ENCODE measurements at regions not wholly inside any gene's neighbourhood (a gene's known extent, or its start where the extent isn't known, plus 50 kb on each side); places are given as distances from the start of the nearest gene placed in this dataset.
"Not testable (repeated sequence)": the region's sequence is repeated elsewhere in the genome, so short reads cannot be mapped to it uniquely, and the experiment has no call there.

DNA sequence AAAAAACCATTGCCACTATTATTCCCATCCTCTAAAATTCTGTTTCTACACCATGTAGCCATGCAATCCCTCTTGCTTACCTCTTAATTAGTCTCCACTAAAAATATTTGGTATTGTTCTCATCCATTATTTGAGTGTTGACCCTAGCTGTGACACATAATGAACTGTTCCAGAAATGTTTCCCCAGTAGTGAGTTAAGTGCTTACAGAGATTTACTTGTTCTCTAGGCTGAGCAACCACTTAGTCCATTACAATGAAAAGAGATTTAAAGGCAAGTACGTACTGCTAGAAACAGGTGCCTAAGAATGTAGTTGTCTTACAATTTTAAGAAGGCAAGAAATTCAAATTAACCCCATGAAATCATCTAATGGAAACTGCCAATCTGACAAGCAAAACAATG, 112.7 kb upstream of the PTPN13 start:
- DNase-seq, result no peak

DNA sequence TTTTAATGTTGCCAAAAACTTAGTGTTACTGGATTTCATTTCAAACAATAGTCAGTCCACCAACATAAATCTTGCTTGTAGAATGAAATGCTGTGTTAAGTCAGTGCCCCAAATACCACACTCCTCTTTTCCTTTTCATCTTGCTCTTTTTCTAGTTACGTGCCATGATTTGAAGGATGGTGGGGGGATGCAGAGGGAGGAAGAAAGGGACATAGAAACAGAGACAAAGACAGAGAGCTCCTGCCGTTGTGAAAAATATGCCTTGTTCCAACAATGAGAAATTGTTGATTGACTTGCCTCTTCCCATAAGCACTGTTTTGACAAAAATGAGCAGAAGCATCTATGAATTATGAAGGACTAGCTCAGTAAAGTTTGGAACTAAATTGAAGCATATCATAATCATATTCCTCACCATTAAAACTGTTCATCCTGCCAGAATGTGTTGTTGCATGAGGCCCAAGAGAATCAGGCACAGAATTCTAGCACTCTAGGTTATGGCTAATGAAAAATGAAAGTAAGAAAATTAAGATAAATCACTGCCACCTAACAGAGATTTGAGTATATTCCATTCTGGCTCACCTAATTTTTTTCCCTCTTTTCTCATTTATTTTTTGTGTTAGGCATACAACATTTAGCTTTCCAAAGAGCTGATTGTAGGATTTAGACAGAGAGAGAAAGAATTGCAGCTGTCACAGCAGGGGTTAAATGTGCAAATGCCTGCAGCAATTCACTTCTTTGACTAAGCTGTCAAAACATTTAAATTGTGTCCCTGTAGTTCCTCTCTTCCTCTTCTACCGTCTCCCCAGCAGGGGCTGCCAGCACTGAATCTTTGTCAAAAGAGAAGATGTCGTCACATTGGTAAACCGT, 111.6 kb upstream of the PTPN13 start:
- DNase-seq, result peak in 1 of 2 donors; percentile 34

DNA sequence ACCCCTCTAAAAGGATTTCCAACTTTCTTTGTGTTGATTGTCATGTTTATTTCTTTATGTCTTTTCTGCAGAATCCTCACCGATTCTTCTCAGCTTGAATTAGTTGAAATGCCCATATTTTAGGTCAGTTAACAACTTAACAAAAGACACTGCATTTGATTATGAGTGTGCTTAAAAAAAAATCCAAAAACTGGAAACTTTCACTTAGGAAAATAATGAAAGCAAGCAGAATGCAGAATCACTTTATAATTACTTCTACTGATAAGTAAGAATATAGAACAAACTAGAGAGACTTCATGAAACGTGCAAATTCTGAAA, 111.0 kb upstream of the PTPN13 start:
- DNase-seq, result no peak

DNA sequence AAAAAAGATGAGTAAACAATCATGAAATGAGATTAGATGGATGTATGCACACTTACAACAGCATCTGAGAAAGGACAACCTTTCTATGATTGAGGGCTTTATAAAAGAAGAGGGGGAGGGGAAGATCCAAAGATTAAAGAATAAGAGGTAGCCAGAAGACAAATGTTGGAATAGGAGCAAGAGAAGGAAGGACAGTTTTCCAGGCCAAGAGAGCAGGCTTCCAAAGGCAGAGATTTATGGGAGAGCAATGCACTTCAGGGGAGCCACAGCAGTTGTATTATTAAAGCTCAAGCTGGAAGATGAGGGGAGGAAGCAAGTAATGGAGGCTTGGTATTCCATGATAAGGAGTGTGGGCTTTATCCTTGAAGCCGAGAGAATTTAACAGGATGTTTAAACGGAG, 110.3 kb upstream of the PTPN13 start:
- no peak for DNase-seq

DNA sequence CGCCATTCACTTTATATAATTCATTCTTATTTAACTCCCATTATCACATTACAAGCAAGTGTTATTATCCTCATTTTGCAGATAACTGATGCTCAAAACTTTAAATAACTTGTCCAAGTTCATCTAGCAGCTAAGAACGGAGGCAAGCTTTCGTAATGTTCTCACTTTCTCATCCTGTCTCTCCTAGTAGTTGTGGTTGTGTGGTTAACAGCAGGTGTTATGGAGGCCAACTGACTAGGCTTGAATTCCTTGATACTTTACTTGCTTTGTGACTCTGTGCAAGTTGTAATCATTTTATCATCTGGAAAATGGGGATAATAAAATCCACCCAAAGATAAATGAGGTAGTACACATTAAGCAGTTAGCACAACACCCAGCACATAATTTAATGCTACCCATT, 109.9 kb upstream of the PTPN13 start:
- no peak for DNase-seq

DNA sequence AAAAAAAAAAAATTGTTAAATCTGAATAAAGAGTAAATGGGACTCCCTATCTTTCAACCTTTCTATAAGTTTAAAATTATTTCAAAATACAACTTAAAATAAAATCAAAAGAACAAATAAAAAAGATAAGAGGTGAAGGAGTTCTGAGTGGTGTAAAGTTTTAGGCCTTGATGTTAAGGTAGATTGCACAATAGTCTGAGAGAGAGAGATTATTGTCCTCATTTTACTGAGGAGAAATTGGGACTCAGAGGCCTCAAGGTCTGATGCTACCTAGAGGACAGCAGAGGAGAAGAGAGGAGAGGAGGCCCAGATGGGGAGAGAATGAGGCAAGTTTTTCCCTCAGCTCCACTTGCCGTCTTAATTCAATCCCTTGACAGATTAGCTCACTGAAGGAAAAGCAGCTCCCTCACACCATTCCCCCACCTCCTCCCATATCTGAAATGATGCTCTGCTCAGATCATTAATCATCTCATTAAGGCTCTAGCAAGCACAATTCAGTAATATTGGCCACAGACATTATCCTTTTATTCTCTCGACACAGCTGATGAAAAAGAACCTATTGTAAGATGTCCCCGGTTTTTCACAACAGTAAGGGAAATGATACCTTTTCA, 106.3 kb upstream of the PTPN13 start:
- DNase-seq, result no peak

DNA sequence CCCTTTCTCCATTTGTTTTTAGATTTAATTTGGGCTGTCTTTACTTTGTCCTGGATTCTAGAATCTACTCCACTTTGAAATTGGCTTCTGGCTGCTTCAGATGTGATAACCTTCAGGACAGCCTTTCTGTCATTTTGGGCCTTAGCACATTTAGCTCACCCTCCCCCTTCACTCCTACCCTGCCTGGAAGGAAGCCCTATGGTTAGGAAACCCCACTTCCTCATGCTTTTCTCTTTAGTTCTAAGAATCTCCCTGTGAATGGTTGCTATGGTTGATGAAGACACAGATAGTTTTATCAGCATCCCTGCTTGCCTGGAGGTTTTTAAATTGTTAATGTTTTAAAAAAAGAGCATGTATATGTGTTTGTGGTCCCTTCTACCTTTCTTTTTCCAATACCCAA, 100.7 kb upstream of the PTPN13 start:
- DNase-seq, result no peak

DNA sequence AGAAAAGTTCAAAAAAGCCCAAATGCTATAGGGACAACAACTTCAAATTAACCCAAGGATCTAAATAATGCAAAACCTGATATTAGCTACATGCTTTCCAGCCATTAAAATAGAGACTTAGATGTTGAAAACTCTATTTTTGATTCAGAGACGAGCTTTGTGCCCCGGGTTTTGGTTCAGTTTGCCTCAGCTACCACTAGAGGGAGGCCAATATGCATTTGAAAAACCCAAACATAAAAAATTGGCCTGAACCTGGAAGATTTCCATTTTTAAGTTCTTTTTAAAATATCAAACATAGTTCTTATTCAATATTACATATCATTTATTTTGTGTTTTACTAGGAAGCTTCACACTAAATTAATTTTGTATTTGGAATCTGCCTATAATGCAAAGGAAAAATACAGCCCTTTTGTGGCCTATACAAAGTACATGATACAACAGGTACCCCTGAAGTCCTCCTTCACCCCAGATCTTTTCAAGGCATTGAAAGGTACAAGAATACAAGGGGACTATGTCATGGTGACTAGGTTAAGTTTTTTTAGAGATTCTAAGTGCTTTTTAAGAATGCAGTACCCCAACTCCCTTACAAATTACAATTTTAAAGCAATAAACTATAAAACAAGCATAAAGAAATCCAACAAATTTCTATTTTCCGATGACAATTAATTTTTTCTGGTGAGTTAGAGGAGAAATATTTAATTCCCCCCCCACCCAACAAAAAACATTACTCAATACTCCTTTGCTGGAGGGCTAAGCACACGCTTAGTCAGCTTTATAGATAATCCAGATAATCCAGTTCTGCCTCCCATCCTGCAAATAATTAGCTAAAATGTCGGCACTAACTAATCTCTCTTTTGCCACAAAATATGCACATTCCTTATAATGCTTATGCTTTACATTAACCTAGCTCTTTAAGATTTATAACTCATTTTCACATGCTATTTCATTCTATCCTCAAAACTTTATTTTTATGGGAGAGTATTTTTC, 97.7 kb upstream of the PTPN13 start:
- peak; percentile 8 to 55 for DNase-seq

DNA sequence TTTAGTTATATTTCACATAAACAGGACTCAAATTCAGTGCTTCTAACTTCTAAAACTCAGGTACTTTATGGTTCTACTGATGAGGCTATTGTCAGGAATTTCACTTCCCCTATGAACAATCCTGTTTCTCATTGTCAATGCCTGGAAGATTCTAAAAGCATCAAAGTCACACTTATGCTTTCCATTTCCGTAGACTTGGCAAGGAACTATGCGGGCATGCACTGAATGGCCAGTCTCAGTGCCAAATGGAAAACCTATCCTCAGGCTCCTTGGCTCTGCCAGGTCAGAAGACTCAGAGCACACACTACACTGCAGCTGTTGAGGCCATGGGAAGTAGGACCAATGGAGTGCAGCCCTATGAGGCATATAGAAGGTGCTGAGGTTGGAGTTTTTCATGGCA, 97.0 kb upstream of the PTPN13 start:
- peak in 1 of 2 donors; percentile 10 for DNase-seq

DNA sequence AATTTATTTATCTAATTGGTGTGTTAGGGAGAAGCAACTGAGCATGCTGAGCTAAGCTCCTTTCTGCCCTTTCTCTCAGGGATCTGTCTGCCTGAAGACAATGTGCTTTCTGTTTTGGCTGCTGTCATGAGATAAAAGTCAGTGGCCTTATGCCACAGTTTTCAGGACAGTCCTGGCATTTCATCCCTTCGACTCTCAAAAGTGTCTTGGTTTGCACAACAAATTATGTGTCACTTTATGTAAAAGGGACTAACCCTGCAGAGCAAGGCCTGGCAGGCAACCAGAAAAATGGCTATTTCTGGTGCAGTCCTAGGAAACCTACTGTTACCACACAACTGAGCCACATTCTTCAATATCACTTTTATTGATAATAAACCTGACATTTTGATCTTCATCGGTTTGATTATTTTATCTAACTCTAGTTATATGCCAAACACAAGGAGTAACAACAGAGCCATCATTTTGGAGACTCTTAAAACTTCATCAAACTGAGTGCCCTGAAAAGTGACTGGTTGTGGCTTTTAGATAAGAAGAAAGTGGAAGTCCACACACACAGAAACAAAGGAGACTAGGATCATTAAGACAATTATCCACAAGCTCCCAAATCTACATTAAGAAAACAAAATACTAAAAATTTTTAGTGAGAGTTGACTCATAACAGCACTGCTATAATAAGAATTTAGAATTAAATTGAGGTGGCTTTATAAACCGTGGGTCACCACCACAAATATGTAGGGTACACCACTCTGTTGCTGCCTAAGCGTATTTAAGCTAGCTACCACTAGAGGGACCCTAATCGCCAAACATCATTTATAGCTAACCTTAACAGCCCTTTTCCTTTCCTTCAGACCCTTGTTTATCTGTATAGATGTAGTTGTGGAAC, 95.9 kb upstream of the PTPN13 start:
- DNase-seq, result peak; percentile 22 to 86

DNA sequence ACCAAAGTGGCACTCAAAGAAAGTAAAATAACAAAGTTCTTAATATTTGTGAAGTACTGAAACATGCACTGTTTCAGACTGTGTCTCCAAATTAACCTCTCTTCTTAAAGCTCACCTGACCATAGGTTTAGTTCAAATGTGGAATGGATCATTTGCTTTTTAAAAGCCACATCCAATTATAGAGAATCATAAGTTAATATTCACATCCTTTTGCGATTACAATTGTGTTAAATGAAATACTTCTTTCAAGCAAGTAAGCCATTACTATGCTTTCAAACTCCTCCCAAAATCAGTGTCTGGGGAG, 95.3 kb upstream of the PTPN13 start:
- DNase-seq, result no peak

DNA sequence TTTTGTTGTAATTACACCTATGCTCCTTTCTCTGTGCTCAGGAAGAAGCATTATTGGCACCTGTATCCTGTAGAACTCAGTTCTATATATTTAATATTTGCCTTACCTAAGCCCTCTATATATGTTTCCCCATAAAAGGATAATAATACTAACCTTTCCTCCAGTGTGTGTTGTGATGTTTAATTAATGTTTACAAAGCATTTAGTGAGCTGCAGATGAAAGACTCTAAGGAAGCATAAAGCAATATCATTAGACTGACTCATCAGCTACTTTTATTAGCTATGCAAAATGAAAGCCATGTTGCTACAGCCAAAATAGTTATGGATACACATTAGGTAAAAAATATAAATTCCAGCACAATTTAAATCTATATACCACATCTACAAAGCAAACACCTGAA, 93.6 kb upstream of the PTPN13 start:
- DNase-seq, result no peak

DNA sequence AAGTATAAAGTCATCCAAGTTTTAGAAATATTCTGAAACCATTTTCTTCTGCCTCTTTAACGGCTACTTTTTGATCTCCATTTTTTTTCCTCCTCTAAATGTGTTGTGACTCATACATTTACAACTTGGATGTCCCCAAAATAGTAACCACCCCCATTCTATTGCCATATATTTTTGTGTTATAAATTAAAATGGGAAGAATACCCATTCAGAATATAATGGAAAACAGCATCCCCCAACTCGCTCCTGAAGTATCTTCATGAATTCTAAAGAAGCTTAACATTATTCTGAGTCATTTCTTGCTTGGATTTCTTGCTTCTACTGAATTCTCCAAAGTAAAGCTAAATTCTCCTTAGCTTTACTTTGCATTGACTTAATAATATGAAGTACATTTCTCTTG, 92.0 kb upstream of the PTPN13 start:
- no peak for DNase-seq

DNA sequence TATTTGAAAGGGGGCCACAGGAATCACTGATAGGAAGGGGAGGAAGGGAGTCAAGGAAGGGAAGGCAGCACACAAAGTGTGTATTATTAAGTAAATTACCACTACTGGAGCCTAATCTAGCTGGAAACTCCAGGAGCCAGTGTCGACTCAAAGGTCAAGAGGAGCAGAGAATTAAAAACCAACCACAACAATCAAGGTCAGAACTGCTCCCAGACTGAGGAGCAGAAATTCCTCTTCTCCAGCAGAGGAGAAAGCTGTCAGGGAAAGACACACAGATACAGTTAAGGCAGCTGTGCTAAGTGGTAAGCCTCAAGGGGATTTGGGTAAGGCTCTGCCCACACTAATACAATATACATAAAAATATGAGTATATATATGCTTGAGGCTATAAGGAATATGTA, 87.5 kb upstream of the PTPN13 start:
- no peak for DNase-seq

DNA sequence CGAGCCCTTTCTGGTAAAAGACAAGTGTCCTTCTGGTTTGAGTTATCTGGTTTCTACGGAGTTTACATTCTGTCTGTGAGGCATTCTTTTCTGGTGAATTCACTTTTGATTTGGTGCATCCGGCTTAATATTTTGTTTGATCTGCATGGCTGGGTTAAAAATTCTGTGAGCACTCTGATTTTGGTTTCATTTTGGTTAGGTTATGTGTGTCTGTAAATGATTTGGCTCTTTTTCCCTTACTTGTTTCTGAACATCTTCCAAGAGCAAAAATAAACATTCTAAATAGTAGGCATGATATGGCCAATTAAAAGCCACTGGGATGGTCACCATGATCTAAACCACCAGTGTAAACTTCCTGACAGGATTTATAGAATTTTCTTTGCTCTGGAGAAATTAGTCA, 85.7 kb upstream of the PTPN13 start:
- DNase-seq, result no peak

DNA sequence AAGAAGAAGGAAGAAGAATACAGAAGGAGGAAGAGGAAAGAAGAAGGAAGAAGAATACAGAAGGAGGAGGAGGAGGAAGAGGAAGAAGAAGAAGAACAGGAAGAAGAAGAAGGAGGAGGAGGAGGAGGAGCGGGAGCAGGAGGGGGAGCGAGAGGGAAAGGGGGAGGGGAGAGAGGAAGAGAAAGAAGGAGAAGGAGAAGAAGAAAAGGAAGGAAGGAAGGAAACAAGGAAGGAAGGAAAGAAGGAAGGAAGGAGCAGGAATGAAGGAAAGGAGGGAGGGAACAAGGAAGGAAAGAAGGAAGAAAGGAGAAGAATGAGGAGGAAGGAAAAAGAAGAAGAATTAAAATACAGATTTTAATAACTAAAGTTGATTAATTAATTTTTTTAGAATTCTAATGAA, 82.5 kb upstream of the PTPN13 start:
- DNase-seq, result no peak

DNA sequence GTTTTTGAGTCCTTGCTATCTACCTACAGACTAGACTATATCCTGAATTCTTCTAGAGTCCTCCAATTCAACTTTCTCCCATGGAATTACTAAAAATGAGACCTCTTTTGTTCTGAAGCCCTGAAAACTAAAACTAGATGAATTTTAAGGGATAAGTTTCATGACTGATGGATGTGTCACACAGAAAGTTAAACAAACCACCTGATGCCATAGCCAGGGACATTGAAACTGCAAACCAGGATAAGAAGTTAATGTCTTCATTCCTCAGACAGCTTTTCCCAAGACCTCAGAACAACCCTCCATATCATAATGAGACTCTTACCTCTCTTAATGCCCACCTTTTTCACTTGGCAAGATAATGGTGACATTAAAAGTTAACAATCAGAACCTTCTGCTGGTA, 81.5 kb upstream of the PTPN13 start:
- no peak for DNase-seq

DNA sequence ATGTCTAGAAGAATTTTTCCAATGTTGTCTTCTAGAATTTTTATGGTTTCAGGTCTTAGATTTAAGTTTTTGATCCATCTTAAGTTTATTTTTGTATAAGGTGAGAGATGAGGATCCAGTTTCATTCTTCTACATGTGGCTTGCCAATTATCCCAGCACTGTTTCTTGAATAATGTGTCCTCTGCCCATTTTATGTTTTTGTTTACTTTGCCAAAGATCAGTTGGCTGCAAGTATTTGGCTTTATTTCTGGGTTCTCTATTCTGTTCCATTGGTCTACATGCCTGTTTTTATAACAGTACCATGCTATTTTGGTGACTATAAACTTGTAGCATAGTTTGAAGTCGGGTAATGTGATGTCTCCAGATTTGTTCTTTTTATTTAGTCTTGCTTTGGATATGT, 78.2 kb upstream of the PTPN13 start:
- not testable (repeated sequence) for DNase-seq

DNA sequence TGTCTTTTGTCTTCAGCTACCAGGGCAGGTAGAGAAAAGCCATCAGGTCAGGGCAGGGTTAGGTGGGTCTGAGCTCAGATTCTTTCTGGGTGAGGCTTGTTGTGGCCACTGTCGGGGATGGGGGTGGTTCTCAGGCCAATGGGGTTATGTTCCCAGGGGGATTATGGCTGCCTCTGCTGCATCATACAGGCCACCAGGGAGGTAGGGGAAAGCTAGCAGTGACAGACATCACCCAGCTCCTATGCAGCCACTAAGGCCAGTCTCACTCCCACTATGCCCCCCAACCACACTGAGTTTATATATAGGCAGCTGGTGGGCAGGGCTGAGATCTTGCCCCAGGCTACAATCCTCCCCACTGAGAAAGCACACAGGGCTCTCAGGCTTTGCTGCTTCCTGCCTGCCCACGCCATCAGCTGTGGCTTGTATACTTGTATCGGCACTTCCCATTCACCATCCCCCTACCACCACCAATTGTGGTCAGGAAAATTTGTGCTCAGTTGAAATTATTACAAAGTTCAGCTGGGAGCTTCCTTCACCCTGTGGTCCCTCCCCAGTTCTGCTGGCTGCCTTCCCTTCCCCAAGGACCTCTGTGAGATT, 72.6 kb upstream of the PTPN13 start:
- no peak for DNase-seq

DNA sequence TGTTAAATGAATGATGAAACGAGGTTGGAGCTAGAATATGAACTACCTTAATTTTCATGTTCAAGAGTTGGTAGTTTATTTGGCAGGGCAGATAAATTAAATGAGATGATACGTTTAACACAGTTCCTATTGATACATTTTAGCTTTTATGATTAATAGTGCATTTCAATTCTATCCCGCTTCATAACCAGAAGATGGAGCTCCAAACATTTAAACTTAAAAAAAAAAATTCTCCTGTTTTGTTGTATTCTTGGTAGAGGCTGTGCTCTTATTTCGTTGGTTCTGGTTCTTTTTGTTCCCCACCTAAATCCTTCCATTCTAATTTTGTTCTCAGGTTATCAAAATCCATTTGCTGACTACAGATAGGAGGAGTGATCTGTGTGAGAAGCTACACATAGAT, 71.8 kb upstream of the PTPN13 start:
- DNase-seq, result peak in 1 of 2 donors; percentile 25

DNA sequence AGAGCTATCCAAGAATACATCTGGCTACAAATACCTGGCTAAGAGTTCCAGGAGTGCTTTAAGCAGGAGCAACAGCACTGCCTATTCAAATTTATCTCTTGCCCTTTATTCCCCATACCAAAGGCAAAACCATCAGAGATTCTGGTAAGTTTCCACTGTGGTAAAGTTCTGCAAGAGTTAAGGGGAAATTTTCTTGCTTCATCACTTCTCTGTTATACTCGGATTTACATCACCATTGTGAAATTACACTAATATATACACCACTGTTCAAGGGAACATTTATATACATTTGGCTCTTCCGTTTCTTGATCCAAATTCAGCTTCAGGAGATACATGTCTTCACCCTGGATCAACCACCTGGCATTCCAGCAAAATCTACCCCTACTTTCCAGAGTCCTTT, 70.8 kb upstream of the PTPN13 start:
- DNase-seq, result no peak

DNA sequence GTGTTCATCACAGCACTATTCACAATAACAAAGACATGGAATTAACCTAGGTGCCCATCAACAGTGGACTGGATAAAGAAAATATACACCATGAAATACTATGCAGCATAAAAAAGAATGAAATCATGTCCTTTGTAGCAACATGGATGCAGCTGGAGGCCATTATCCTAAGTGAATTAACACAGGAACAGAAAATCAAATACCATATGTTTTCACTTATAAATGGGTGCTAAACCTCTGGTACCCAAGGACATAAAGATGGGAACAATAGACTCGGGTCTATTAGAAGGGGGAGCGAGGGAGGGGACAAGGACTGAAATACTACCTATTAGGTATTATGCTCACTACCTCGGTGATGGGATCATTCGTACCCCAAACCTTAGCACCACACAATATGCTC, 66.4 kb upstream of the PTPN13 start:
- DNase-seq, result not testable (repeated sequence)

Data from hippocampal formation (tissue), 2 donors.